DOHH2 (cell line): ENCODE measurements at regions not wholly inside any gene's neighbourhood (a gene's known extent, or its start where the extent isn't known, plus 50 kb on each side); places are given as distances from the start of the nearest gene placed in this dataset.

Source experiments
- H3F3A ChIP-seq: fragments of 200-600 bp; sonication (generic), shearing (Covaris generic); 2 replicates; pipeline ENCODE4 v1.6.0; 2016; ENCODE audit warnings: antibody characterized with exemption, mild to moderate bottlenecking; ENCODE audit not compliant: control insufficient read depth, insufficient read depth
- H3K27ac ChIP-seq: fragments of 200-600 bp; sonication (generic); 2 replicates; pipeline ENCODE4 v1.5.1; 2014; ENCODE audit warnings: low read depth, mild to moderate bottlenecking, low read length, moderate library complexity
- H3K27me3 ChIP-seq: fragments of 200-600 bp; sonication (generic); 2 replicates; pipeline ENCODE4 v1.6.1; 2014; ENCODE audit warnings: mild to moderate bottlenecking, low read length, mixed read lengths; ENCODE audit not compliant: control insufficient read depth
- H3K36me3 ChIP-seq: fragments of 200-600 bp; sonication (generic); 2 replicates; pipeline ENCODE4 v1.6.1; 2014; ENCODE audit warnings: mild to moderate bottlenecking, low read length, moderate library complexity, mixed read lengths; ENCODE audit not compliant: control insufficient read depth
- H3K4me1 ChIP-seq: fragments of 200-600 bp; sonication (generic); 2 replicates; pipeline ENCODE4 v1.6.1; 2014; ENCODE audit warnings: mild to moderate bottlenecking, low read length, mixed read lengths; ENCODE audit not compliant: control insufficient read depth
- H3K4me2 ChIP-seq: fragments of 200-600 bp; sonication (generic); 2 replicates; pipeline ENCODE4 v1.6.0; 2014; ENCODE audit warnings: mild to moderate bottlenecking, low read length, moderate library complexity
- H3K4me3 ChIP-seq: fragments of 200-600 bp; sonication (generic); 2 replicates; pipeline ENCODE4 v1.5.1; 2014; ENCODE audit warnings: mild to moderate bottlenecking, low read length, mixed read lengths
- H3K79me2 ChIP-seq: fragments of 200-600 bp; sonication (generic); 2 replicates; pipeline ENCODE4 v1.6.1; 2014; ENCODE audit warnings: mild to moderate bottlenecking, low read length, mixed read lengths; ENCODE audit not compliant: control insufficient read depth
- H3K9me2 ChIP-seq: fragments of 200-600 bp; sonication (generic); replicated peaks from 2 replicates; pipeline ENCODE4 v1.6.1; 2014; ENCODE audit warnings: mild to moderate bottlenecking, low read length, mixed read lengths; ENCODE audit not compliant: control insufficient read depth
- H3K9me3 ChIP-seq: fragments of 200-600 bp; sonication (generic); 2 replicates; pipeline ENCODE4 v1.6.1; 2014; ENCODE audit warnings: antibody characterized with exemption, low read length, mixed read lengths; ENCODE audit not compliant: control insufficient read depth, insufficient read depth
- H4K20me1 ChIP-seq: fragments of 200-600 bp; sonication (generic); 2 replicates; pipeline ENCODE4 v1.6.0; 2014; ENCODE audit warnings: low read depth, mild to moderate bottlenecking, antibody characterized with exemption, low read length, moderate library complexity; ENCODE audit not compliant: control insufficient read depth, insufficient read depth
- CTCF ChIP-seq: fragments of 200-600 bp; sonication (generic); IDR thresholded peaks from one replicate; pipeline ENCODE4 v1.5.1; 2014; ENCODE audit warnings: antibody characterized with exemption, mild to moderate bottlenecking, low read depth, low read length; ENCODE audit not compliant: poor library complexity, severe bottlenecking
- EZH2phosphoT487 ChIP-seq: fragments of 200-600 bp; sonication (generic); IDR thresholded peaks from 2 replicates; pipeline ENCODE4 v1.6.1; 2017; ENCODE audit warnings: borderline replicate concordance, mild to moderate bottlenecking, antibody characterized with exemption, low read length, moderate library complexity, mixed read lengths

GRCh38 chr7:130958846-130959245 is 224.8 kb upstream of the KLF14 start:
- peaks cover 72% of the 10 kb centered on the region for H3K79me2 ChIP-seq
- no peaks in the 10 kb centered on the region for H3K9me3 ChIP-seq
- H3K4me1 ChIP-seq, result peaks cover 68% of the 10 kb centered on the region
- TF ChIP-seq CTCF (no peak), EZH2phosphoT487 (no peak)
- peak overlapping the region; percentile 76 for H3K4me2 ChIP-seq
- no peaks in the 10 kb centered on the region for H3K9me2 ChIP-seq
- H4K20me1 ChIP-seq, result peaks cover 12% of the 10 kb centered on the region; the same call in 1 of the 2 replicates
- H3K27me3 ChIP-seq, result no peaks in the 10 kb centered on the region
- H3F3A ChIP-seq, result peaks cover 33% of the 10 kb centered on the region
- H3K4me3 ChIP-seq, result peak overlapping the region; percentile 15; the same call in 1 of the 2 replicates
- H3K36me3 ChIP-seq, result peaks cover 51% of the 10 kb centered on the region
- no peak overlapping the region for H3K27ac ChIP-seq

- Histone ChIP-seq H4K20me1 (peaks cover 10% of the 10 kb centered on the region; the same call in 1 of the 2 replicates), H3K4me1 (peaks cover 68% of the 10 kb centered on the region), H3K4me3 (peak overlapping the region; percentile 72), H3F3A (peaks cover 40% of the 10 kb centered on the region), H3K4me2 (peak overlapping the region; percentile 76), H3K36me3 (peaks cover 46% of the 10 kb centered on the region), H3K79me2 (peaks cover 64% of the 10 kb centered on the region), H3K27me3 (no peaks in the 10 kb centered on the region), H3K27ac (peak overlapping the region; percentile 72), H3K9me2 (no peaks in the 10 kb centered on the region), H3K9me3 (no peaks in the 10 kb centered on the region)
- TF ChIP-seq EZH2phosphoT487 (no peak), CTCF (peak; percentile 91)
Measured at GRCh38 chr7:130959743-130960207, 225.8 kb upstream of the KLF14 start.

- Histone ChIP-seq H3K9me2 (no peaks in the 10 kb centered on the region), H3K4me2 (peak overlapping the region; percentile 76), H3K27me3 (no peaks in the 10 kb centered on the region), H3K36me3 (peaks cover 41% of the 10 kb centered on the region), H3K4me3 (peak overlapping the region; percentile 72), H3K79me2 (peaks cover 58% of the 10 kb centered on the region), H3F3A (peaks cover 42% of the 10 kb centered on the region), H3K27ac (peak overlapping the region; percentile 72), H3K9me3 (no peaks in the 10 kb centered on the region), H3K4me1 (peaks cover 68% of the 10 kb centered on the region), H4K20me1 (peaks cover 10% of the 10 kb centered on the region; the same call in 1 of the 2 replicates)
- TF ChIP-seq CTCF (no peak), EZH2phosphoT487 (no peak)
Measured at GRCh38 chr7:130960208-130960988, 226.4 kb upstream of the KLF14 start.
